ENCODE measurements at regions not wholly inside any gene's neighbourhood (a gene's known extent, or its start where the extent isn't known, plus 50 kb on each side); places are given as distances from the start of the nearest gene placed in this dataset.
"Not testable (repeated sequence)": the region's sequence is repeated elsewhere in the genome, so short reads cannot be mapped to it uniquely, and the experiment has no call there.

- no peak for DNase-seq (ENCODE audit: low read depth)
Measured at GRCh38 chr11:92111287-92111686, 113.3 kb upstream of the FAT3 start.

GRCh38 chr11:92109466-92109865, 115.2 kb upstream of the FAT3 start:
- no peak for DNase-seq (ENCODE audit: low read depth)

DNA sequence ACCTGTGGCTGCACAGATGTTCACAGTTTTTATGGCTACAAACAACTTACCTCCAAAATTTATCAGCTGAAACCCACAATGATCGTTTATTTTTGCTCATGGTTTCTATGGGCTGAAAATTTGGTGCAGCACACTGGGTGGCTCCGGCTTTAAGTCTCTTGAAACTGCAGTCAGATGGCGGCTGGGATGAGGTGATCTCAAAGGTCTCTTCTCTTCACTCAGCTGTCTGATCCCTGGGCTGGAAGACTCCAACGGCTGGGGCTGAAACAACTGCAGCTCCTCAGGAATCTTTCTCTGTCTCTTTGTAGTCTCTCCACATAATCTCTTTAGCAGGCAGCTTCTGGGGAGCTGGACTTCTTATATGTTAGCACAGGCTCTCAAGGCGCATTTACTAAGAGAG, 117.3 kb upstream of the FAT3 start:
- no peak for DNase-seq (ENCODE audit: low read depth)

- no peak for DNase-seq (ENCODE audit: low read depth)
Measured at GRCh38 chr11:92104349-92104748, 120.3 kb upstream of the FAT3 start.

GRCh38 chr11:92101920-92102319, 122.7 kb upstream of the FAT3 start:
- no peak for DNase-seq (ENCODE audit: low read depth)

DNA sequence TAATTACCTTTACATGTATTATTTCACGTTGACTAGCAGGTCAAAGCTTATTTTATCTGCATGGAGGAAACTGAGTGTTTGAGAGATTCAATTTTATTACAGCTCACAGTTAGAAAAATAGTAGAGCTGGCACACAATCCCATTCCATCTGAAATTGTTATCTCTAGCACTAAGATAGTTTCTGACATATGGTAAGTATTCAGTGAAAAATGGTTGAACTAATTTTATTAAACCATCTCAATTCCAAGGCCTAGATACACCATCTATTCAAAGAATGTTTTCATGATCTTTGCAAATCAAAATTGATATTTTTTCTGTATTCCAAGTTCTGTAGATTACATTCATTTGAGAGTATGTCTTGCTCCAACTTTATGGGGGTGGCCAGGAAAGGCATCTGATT, 125.4 kb upstream of the FAT3 start:
- no peak for DNase-seq (ENCODE audit: low read depth)

GRCh38 chr11:92098172-92098571, 126.4 kb upstream of the FAT3 start:
- no peak for DNase-seq (ENCODE audit: low read depth)

- no peak for DNase-seq (ENCODE audit: low read depth)
Measured at GRCh38 chr11:92087725-92088537, 136.7 kb upstream of the FAT3 start.

DNA sequence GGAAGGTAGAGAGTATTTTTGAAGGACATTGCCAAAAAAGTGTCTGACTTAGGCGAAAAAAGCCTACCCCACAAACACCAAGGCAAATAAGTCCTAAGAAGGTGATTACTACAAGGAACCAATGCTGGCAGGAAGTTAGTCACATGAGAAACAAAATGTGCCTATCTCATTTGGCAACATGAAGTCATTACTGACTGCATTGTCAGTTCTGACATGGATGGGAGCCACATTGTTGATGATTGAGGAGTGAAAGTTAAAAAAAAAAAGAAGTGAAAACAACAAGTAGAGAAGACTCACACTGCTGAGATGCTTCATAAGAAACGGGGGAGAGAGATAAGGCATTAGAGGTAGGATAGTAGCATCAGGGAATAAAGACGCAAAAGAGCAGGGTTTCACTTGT, 141.5 kb upstream of the FAT3 start:
- no peak for DNase-seq (ENCODE audit: low read depth)

GRCh38 chr11:92082652-92083051, 142.0 kb upstream of the FAT3 start:
- no peak for DNase-seq (ENCODE audit: low read depth)

DNA sequence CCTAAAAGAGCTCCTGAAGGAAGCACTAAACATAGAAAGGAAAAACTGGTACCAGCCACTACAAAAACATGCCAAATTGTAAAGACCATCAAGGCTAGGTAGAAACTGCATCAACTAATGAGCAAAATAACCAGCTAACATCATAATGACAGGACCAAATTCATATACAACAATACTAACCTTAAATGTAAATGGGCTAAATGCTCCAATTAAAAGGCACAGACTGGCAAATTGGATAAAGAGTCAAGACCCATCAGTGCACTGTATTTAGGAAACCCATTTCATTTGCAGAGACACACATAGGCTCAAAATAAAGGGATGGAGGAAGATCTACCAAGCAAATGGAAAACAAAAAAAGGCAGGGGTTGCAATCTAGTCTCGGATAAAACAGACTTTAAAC, 150.1 kb upstream of the FAT3 start:
- DNase-seq (ENCODE audit: low read depth) = not testable (repeated sequence)

GRCh38 chr11:92071660-92072059, 153.0 kb upstream of the FAT3 start:
- no peak for DNase-seq (ENCODE audit: low read depth)

- DNase-seq (ENCODE audit: low read depth) = peak; percentile 5
Measured at GRCh38 chr11:92070026-92070889, 154.4 kb upstream of the FAT3 start.

GRCh38 chr11:92067016-92067415, 157.6 kb upstream of the FAT3 start:
- no peak for DNase-seq (ENCODE audit: low read depth)

- DNase-seq (ENCODE audit: low read depth) = no peak
Measured at GRCh38 chr11:92061456-92062062, 163.1 kb upstream of the FAT3 start.

DNA sequence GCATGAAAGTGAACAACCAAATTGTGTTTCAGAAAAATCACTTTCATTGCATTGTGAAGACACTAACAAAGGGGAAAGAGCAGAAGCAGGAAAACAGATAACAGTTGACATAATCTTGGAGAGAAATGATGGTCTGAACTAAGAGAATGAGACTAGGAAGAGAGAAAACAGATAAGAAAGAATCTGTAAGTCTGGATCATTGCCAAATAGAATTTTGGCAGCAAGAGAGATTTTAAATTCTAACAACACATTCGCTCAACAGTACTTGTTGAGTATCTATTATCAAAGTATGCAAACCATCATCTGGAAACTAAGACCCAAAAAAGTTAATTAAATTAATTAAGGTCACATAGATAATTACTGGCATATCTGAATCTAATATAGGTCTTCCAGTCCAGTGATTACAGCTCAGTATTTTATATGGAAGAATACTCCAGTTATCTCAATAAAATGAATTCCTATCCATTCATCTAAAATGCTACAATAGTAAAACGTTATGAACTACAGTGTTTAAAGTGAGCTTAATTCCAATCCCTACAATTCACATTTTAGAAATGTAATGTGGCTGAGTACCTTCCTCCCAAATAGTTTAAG, 166.7 kb upstream of the FAT3 start:
- DNase-seq (ENCODE audit: low read depth) = no peak

DNA sequence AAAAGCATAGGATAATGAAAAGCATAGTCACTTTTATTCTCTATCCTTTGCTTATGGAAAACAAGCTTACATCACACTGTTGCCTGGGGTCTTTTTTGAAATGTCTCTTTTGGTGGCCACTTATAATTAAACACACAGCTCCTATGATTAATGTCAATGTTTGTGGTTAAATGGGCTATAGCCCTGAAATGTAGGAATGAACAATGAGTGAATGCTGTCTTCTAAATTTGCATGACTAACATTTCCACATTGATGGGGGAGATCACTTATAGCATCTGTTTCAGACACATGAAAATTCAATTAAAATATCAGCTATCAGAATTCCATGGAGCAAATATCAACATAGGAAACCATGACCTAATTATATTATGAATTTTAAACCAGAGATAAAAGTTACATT, 171.4 kb upstream of the FAT3 start:
- DNase-seq (ENCODE audit: low read depth) = no peak

GRCh38 chr11:92050305-92050704, 174.3 kb upstream of the FAT3 start:
- DNase-seq (ENCODE audit: low read depth) = no peak

DNA sequence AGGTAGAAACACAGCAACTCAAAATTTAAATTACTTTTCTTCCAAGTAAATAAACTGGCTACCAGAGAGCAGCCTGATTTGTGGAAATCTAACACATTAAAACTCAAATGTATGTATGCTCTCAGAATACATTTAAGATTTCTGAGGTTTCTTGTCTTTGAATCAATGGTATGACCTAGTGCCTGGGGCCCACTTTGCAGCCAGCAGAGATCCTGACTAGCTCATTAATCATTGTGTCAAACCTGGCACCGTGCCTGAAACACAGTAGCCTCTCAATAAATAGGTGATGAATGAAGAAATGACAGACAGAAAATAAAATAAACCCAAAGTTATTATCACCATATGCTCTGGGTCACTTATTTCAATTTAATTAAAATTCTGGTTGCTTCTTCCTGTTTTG, 176.2 kb upstream of the FAT3 start:
- no peak for DNase-seq (ENCODE audit: low read depth)

DNA sequence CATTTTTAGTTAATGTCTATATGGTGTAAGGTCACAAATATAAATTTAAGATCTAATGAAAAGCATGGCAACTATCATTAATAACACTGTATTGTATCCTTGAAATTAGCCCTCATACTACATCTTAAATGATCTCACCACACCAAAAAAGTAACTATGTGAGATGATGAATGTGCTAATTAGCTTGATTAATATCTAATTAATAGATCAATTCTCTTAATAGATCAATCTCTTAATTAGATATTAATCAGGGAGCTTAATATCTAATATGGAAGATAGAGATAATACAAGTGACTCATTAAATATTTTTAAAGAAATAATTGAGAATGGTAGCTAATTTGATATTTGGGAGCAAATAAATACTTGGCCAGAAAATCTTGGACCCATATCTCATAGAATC, 178.5 kb upstream of the FAT3 start:
- DNase-seq (ENCODE audit: low read depth) = no peak

DNA sequence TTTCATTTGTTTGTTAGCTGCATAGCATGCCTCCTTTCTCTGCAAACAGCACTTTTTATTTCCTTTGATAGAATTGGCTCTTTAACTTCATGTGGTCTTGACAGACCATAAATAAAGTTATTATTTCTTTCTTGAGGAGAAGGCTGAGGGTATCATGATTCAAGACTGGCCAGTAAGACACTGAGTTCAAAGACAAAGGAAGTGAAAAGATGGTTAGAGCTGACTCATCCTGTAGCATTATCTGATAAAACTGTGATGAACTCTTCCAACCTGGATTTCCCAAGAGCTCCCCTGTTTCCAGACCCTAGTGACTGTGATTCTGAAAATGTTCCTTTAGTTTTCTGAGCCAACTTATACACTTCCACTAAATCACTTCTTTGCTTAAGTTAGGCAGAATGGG, 179.3 kb upstream of the FAT3 start:
- no peak for DNase-seq (ENCODE audit: low read depth)

- no peak for DNase-seq (ENCODE audit: low read depth)
Measured at GRCh38 chr11:92035488-92035887, 189.1 kb upstream of the FAT3 start.

GRCh38 chr11:92027136-92027535, 197.5 kb upstream of the FAT3 start:
- not testable (repeated sequence) for DNase-seq (ENCODE audit: low read depth)

Data from stromal cell of bone marrow (primary cell).